Suppressor macrophage treated with lipopolysaccharide for 1 hour (primary cell): ENCODE measurements at regions not wholly inside any gene's neighbourhood (a gene's known extent, or its start where the extent isn't known, plus 50 kb on each side); places are given as distances from the start of the nearest gene placed in this dataset.
A peak's percentile ranks its signal among the peaks of the same experiment; 100 is the strongest.

ENCODE experiments used
- DNase-seq, 3 donors: peaks; one replicate each; pipeline ENCODE4 v3.0.0-alpha.2; 2020 to 2022

DNA sequence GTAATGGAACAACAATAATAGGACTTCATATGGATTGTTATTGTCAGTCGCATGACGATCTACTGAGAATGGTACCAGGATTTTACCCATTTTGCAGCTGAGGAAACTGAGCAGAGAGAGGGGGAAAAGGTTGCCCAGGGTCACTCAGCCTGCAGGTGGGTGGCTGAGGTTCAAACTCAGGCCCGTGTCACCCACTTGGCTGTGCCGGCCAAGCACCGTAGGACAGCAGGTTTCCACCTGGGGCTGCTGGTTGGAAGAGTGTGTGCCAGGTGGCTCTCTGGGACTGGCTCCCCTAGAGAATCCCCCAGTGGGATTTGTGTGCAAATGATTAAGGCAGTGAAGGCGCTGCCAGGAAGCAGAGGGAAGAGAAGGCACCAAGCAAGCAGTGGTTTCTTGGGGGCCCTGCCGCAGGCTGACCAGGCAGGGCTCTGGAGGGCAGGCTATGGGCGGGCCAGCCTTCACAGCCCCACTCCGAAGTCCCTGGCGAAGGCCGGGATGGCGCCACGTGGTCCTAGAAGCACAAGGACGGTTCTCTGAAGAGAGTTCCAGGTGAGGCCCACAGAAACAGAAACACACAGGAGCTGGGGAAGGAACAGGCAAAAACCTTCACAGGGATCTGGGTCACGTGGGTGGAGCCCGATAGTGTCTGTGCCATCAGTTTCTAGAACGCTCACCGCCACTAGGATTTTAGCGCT, 163.5 kb downstream of the IRF8 start:
- no peak for DNase-seq

DNA sequence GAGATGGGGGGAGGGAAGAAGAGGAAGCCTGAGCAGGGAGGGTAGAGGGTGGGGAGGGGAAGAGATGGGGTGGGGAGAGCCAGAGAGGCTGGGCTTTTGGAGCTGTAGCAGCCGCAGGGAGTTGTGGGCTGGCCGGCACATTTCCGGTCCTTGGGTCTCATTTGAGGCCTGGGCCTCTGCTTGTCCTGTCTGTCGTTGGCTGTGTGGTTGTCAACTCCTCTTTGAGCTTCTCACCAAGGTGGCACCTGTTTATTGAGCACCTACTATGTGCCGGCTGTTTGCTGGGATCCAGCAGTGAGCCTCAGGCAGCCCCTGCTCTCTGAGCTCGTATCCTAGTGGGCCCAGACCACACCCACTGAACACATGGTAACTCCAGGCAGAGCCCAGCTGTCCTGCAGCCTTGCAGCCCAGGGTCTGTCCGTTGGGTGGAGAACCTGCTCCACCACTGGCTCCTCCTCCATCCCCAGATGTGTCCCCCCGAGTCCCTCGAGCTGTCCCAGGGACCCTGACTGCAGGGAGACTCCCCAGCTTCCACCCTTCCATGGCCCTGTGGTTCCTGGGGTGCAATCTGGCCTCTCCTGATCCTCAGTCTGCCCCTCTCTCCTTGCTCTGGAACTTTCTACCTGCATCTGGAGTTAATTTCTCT, 164.9 kb downstream of the IRF8 start:
- DNase-seq = no peak

DNA sequence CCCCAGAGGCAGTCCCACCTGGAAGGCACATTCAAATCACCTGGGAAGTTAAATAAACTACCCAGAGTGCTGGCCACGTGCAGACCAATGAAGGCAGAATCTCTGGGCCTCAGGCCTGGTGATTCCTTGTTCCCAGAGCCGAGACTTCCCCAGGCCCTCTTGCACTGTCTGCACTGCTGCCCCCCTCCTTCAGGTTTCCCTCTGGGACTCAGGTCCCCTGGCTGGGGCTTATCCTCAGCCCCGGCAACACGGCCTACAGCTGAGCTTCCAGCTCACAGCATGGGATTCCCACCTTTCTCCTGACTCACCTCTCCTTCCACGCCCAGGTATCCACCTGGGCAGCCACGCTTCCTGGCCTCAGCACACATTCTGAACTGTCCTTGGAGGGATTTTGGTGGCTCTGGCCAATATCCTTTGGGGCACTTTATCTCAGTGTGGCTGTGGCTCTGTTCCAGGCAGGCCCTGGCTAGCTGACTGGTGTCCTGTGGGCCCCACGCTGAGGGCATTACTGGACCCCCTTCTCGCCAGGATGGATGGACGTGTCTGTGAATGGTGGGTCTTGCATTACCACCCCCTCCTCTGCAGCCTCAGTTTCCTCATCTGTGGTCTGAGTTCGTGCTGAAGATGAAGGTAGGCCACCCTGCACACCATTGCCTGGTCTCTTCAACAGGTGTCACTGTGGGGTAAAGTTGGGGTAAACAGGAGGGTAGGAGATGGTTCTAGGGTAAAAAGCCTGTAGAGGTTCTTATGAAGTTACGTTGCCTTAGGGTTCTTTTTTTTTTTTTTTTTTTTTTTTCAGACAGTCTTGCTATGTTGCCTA, 165.7 kb downstream of the IRF8 start:
- DNase-seq = no peak

DNA sequence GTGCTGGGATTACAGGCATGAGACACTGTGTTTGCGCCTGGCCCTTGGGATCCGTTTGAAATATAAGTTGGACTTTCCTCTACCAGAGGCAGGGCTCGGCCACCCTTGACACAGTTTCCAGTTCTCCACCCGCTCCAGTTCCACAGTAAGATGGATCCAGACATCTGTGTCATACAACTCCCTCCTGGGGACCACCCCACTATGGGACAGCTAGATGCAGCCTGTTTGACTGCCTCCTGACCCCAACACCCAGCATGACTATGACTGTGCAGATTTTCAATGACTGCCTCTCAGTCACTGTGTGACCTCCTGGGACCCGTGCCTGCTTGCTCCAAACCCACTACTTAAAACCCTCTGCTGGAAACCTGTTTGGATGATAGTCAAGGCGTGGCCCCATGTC, 166.7 kb downstream of the IRF8 start:
- DNase-seq = no peak

DNA sequence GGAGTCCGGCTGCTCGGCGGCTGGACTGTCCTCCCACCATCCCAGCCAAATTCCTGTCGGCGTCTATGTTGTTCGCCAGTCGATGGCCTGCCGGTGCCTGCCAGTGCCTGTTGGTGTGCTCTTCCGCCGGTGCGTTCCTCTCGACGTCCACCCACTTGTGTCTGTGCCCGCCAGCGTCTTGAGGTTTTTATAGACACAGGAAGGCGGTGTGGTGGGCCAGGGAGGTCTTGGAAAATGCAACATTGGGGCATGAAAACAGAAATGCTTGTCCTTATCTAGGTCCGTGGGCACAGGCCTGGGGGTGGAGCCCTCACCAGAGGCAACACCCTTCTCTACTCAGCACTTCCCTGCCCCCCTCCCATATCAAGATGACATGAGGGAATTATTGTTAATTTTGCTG, 167.8 kb downstream of the IRF8 start:
- DNase-seq = no peak

DNA sequence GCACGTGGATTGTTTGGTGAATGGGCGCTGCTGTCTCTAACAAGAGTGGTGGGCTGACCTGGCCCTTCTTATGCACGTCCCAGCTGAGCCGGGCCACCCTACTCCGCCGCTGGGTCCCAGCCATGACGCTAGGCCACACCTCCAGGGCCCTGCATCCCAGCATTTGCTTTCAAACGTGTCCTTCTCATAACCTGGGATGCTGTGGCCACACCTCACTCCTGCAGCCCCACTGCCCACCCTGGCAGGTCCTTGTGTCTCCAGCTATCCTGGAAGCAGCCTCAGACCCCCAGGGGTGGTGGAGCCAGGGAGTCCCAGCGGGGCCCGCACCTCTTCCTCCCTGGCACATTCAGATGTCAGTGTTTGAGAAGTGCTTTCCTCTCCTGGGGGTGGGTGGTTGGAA, 168.6 kb downstream of the IRF8 start:
- no peak for DNase-seq

DNA sequence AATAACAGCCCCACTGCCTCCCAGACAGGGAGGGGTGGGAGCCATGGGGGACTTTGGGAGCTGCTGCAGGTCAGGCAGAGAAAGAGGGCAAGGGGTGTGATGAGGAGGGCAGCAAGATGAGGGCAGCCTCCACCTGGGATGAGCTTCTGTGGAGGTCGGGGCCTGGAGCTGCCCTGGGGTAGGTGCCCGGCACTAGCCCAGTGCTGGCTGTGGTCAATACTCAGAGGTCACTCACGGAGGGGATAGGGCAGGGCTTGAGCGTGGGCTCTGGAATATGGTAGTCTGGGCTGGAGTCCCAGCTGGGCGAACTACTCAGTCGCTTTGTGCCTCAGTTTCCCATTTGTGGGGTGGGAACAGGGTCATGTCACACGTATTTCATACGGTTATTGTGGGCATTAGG, 169.0 kb downstream of the IRF8 start:
- no peak for DNase-seq

DNA sequence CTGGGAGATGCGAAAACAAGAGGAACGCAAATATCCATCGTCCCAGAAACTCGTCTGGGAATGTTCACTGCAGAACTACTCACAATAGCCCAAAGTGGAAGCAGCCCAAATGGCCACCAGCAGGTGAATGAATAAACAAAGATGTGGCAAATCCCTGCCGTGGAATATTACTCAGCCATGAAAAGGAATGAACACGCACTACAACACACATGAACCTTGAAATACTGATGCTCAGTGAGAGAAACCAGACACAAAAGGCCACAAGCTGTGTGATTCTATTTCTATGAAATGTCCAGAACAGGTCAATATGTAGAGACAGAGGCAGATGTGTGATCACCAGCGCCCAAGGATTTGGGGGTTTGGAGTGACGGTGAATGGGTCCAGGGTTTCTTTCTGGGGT, 169.8 kb downstream of the IRF8 start:
- DNase-seq = no peak

DNA sequence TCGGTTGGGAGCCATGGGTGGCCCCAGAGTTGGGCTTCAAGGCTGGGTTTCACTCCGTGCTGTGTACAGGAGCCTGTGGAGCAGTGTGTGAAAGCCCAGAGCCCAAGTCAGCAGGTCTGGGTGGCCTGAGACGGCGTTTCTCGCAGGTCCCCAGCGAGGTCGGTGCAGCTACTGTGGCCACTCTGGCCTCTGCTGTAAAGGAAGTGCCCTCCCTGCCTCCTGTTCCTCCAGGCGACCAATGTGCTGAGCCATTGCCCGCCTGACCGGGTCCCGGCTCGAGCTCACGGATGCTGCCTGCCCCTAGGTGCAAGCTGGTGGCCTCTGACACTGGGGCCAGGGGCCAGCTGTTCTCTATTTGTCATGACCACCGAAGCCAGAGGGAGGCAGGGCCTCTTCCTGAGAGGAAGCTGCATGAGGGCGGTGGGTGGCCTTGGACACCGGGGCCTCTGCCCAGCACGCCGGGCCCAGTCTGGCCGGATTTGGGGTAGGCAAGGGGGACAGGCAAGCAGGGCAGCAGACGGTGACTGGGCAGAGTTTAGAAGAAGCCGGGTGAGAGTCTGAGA, 170.9 kb downstream of the IRF8 start:
- DNase-seq = no peak

DNA sequence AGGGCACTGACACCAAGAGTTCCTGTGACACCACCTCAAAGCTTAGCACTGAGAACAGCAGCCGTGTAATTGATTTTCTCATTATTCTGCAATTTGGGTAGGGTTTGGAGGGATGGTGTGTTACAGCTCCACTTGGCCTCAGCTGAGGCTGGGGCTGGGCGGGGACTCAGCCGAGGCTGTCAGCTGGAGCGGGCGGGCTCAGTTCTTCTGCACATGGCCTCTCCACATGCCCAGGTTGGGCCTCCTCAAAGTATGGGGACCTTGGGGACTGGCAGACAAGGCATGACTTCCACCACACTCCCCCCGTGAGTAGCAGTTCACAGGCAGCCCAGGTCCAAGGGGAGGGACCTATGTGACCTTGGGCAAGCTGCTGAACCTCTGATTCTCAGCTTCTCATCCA, 171.5 kb downstream of the IRF8 start:
- no peak for DNase-seq

DNA sequence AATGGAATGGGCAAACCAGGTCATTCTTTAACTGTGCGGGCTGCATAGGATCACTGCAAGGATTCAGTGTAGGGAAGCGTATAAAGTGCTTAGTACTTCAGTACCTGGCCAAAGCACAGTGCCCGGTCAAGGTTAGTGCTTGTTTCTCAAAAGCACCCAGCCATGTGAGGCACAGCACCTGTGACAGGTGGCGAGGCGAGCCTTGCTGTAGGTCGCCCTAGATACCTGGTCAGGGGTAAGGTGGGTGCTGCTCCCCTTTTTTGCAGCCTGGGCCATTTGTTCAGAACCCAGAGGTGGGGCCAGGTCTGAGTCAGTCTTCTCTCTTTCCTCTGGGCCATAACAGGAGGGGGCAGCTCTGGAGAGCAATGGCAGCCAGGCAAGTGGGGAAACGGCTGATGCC, 172.0 kb downstream of the IRF8 start:
- no peak for DNase-seq

DNA sequence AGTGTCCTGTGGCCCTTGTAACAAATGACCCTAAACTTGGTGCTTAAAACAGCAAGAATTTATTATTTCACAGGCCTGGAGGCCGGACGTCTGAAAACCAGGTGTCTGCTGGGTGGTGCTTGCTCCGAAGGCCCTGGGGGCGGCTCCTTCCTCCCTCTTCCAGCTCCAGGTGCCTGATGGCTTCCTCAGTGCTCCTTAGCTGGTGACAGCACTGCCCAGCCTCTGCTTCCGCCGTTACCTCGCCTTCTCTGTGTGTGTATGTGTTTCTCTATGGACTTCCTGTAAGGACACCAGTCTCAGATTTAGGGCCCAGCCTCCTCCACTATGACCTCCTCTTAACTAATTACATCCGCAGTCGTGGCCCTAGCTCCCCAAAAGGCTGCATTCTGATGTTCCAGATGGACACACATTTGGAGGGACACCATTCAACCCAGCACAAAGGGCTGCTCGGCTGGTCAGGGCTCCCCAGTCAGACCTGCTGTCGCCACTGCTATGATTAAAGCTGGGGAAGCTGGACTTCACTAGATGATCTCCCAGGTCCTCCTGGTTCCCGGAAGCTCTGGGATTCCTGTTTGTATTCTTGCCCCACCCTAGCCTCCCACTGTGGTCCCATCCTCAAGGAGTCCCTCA, 172.8 kb downstream of the IRF8 start:
- DNase-seq = no peak

DNA sequence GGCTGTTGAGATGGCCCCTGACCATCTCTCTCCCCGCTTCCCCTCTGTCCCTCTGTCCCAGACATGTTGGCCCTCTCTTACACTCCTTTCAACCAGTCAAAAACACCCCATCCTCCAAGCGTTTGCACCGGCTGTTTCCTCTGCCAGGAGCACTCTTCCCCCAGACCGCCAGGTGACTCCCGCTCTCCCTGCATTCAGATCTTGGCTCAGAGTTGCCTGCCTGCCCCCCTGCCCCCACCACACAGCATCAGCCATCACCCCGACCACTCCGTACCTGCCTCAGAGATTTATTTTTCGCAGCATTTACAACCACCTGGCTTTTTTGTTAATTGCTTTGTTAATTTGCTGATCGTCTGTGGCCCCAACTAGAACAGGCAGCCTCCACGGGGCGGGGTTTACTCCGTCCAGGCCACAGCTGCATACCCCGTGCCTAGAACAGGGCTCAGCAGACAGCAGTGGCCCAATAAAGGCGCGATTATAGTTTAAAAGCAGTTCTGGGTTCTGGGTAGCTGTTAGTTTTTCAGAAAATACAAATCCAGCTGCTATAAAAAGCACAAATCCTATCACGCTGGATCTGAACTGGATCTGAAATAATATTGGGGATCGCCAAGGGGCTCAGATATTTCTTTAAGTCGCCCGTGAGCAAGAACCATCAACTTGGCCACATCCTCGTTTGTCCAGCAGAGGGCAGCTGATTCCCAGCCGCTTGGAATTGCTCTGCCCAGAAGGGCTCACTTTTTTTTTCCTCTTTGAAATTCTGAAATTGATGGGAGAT, 173.6 kb downstream of the IRF8 start:
- DNase-seq = peak; percentile 66 to 76 (median 73)

DNA sequence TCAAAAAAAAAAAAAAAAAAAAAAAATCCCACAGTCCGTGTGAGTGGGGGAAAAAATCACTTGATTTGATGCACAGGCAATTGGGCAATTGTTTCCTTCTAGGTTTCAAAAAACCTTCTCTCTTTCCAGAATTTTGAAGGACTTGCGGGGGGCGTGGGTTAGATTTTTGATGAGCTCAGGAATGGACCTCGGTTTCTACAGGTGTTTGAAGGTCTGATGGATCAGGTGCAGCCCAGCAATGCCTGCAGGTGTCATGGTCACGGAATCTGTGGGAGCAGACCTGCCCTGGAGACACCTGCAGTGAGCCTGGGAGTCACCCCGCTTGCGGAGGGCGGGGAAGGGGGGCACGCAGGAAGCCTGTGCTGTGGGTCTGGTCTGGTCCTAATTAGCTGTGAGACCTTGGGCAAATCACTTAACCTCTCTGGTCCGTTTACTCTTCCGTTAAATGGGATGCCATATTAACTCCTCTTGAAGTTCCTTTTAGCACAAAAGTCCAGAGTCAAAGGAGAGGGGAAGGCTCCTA, 174.2 kb downstream of the IRF8 start:
- DNase-seq = no peak

DNA sequence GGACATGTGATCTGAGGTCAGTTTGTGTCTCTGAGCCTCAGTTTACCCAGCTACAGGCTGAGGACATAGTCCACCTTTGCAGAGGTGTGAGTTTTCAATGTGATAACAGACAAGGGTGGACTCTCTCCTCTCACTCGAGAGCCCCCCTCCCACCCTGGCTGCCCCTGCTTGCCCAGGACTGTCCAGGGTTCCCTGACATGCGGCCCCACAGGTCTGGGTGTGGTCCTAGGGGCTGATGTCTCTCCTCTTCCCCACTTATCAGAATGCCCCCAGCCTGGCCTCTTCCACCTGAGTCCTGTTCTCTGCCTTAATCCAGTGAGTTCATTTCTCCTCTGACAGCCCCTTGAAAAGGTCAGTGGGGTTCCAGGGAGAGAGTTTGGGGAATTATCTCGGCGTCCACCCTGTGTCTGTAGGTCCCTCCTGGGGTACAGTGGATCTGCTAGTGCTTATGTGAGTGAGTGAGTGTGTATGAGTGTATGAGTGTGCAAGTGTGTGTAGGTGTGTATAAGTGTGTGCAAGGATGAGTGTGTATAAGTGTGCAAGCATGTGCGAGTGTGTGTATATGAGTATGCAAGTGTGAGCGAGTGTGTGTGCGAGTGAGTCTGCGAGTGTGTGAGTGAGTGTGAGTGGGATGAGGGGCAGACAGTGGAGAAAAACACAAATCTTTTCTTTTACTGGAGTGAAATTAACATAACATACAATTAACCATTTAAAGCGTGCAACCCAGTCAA, 175.0 kb downstream of the IRF8 start:
- DNase-seq = no peak

DNA sequence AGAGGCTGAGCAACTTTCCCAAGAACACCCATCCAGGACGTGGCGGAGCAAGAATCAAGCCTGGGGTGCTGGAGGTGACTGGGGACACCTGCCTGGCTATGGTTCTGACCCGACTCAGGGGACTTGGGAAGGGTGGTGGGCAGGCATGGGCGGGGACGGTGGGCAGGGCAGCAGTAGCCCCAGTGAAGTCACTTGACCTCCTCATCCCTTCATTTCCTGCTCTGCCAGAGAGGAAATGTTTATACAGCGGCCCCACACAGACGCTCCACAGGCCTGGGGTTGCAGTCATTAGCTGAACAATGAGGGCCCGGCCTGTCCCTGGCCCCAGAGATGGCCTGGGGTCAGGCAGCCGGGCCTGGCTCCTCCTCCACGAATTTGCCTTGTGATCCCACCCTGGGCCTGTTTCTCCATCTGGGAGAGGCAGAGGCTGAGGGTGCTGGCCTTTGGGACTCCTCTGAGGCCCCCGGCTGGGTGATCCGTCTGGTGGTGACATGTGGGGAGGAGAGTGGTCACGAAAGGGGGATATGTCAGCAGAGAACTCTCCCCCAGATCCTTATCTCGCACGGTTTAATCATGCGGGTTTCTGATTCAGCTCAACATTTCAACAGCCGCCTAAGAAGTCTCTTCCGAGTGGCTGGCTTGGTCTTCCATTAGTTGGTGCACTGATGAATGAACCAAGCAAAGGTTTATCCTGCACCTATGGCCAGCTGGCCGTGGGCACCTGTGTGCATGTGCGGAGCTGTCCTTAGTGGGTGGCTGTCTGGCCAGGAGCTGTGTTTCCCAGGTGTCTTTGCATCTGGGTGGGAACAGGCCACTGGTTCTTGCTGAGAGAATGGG, 175.9 kb downstream of the IRF8 start:
- no peak for DNase-seq

DNA sequence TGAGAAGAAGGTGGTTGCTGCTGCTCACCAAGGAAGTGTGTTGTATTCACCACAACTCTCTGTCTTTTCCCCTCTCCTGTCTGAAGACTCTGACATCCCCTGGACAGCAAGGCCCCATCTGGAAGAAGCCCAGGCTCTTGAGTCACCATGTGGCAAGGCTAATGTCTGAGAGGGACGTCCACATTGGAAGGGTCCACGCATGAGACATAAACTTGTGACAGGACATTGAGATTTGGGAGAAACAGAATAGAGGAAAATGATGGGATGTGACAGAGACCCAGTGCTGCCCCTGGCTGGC, 176.5 kb downstream of the IRF8 start:
- no peak for DNase-seq

DNA sequence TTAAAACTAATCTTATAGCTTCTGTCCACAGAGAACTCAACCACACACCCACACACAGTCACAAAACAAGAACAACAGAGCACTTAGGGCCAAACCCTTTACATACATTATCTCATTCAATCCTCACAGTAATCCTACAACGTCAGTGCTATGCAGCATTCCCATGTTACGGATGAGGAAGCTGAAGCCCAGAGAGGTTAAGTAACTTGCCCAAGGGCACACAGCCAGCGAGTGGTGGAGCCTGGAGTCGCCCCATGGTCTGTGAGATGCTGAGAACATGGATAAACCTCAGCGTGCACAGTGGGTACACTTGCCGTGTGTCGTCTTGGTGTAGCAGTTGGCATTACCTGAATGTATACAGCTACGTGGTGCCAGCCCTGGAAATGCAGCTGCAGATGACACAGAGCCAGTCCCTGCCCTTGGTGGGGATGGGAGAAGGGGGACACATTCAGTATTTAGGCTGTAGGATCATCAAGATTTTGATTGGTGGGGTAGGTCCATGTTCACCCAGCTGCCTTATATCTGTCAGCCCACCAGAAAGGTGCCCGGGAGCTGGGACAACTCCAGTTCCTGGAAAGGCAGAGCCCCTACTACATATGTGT, 177.0 kb downstream of the IRF8 start:
- DNase-seq = no peak

DNA sequence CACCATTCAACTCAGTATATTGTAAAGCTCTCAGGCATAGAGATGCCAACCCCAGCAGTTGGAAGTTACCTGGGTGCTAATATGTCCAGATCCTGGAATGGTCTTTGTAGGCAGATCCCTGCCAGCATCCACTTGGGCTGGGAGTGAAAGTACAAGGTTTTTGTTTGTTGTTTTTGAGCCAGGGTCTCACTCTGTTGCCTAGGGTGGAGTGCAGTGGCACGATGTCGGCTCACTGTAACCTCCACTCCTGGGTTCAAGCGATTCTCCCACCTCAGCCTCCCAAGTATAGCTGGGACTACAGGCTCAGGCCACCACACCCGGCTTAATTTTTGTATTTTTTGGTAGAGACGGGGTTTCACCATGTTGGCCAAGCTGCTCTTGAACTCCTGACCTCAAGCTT, 177.6 kb downstream of the IRF8 start:
- no peak for DNase-seq

DNA sequence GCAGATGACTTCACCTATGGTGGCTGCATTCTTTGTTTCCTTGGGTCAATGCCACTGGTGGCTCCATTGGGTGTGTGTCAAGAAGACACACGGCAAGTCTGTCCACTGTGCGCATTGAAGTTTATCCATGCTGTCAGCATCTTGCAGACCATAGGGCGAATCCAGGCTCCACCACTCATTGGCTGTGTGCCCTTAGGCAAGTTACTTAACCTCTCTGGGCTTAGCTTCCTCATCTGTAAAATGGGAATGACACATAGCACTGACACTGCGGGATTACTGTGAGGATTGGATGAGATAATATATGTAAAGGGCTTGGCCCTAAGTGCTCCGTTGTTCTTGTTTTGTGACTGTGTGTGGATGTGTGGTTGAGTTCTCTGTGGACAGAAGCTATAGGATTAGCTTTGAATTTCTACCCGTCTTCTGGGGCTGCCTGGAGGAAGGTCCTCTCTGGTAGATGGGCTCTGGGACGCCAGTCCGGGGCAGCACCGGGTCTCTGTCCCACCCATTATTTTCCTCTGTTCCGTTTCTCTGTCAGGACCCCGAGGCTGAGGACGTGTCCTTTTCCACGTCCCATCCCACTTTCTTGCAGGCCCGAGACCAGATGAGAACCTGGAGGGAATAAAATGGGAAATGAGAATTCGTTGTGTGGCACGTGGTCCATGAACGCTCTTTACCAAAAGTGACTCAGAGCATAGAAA, 178.4 kb downstream of the IRF8 start:
- no peak for DNase-seq
